ENCODE measurements at regions not wholly inside any gene's neighbourhood (a gene's known extent, or its start where the extent isn't known, plus 50 kb on each side); places are given as distances from the start of the nearest gene placed in this dataset.

DNA sequence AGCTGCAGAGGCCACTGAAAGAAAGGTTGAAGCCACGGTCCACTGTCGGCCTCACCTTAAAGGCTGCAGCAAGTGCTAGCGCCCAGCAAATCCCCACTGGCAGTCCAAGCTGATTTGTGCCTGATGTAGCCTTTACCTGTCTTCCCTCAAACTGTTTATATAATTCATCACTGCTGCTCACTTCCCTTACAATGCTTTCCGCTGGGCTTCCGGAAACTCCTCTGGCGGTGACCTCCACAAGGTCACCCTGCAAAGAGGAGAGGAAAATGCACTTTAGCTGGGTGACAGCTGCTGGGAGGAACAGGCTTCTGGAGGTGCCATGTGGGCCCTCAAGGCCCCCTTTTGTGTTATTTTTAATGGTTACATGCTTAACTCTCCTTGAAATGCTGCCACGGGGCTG lies 126.2 kb downstream of the CMPK2 start:
- Mint-ChIP-seq H3K4me1 (ENCODE audit: low read depth) (no peaks in the 10 kb centered on the region), H3K4me3 (no peak overlapping the region), H3K36me3 (ENCODE audit: insufficient read depth in 2 of 2) (no peaks in the 10 kb centered on the region), H3K27me3 (ENCODE audit: low read depth) (peaks cover 8% of the 10 kb centered on the region), H3K9me3 (no peaks in the 10 kb centered on the region), H3K27ac (no peak overlapping the region)
- ATAC-seq (replicated peaks in 1 of 2), result no peak
- DNase-seq, result no peak

DNA sequence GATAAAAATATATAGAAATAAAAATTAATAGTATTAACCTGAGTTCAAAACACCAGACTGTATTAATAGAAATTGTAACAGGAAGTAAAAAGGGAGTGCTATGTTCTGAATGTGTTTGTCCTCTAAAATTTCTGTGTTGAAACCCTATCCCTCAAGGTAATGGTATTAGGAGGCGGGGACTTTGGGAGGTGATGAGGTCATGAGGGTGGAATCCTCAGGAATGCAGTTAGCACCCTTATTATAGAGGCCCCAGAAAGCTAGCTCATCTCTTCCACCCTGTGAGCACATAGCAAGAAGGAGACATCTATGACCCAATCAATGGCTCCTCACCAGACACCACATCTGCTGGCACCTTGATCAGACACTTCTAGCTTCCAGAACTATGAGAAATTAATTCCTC lies 124.5 kb downstream of the CMPK2 start:
- Mint-ChIP-seq H3K36me3 (ENCODE audit: insufficient read depth in 2 of 2) (no peaks in the 10 kb centered on the region), H3K27me3 (ENCODE audit: low read depth) (peaks cover 23% of the 10 kb centered on the region), H3K4me3 (no peak overlapping the region), H3K9me3 (no peaks in the 10 kb centered on the region), H3K4me1 (ENCODE audit: low read depth) (no peaks in the 10 kb centered on the region), H3K27ac (no peak overlapping the region)
- ATAC-seq (replicated peaks in 1 of 2) (no peak), DNase-seq (no peak)

DNA sequence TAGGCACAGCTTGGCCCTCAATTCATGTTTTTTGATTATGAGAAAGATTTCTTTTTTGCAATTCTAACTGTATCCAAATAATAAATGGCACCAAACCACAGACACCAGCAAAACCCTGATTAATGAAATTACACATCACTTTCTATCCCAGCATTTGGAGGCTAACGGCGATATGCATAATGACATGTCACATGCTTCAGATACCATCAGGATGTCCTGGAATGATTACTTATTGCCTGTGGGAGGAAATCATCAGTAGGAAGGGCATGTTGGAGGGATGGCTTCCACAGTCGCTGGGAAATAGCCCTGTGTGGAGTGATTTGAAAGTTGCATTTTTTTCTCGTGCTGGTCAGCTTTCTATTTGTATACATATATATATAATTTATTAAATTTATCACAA lies 121.7 kb downstream of the CMPK2 start:
- Mint-ChIP-seq H3K4me1 (ENCODE audit: low read depth) (no peaks in the 10 kb centered on the region), H3K36me3 (ENCODE audit: insufficient read depth in 2 of 2) (no peaks in the 10 kb centered on the region), H3K27ac (no peak overlapping the region), H3K4me3 (no peak overlapping the region), H3K27me3 (ENCODE audit: low read depth) (peaks cover 32% of the 10 kb centered on the region), H3K9me3 (no peaks in the 10 kb centered on the region)
- DNase-seq (no peak), ATAC-seq (replicated peaks in 1 of 2) (no peak)

DNA sequence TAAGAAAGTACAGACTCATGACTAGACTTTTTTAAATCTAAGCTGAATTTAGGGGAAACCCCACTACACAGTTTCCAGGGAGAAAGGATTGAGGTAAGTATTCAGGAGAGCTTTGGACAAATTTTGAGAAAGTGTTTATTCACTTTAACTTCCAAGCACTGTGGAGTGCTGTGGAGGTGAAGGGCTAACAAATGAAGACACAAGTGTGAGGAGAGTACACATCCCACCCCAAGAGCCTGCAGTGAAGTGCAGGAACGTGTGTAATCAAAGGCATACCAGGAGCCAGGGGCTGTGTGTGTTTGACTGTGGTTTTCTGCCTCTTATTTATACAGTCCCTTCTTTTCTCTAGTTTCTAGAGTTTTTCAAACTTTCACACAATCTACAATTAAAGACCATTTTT lies 118.3 kb downstream of the CMPK2 start:
- Mint-ChIP-seq H3K27me3 (ENCODE audit: low read depth) (peaks cover 50% of the 10 kb centered on the region), H3K4me3 (no peak overlapping the region), H3K9me3 (no peaks in the 10 kb centered on the region), H3K36me3 (ENCODE audit: insufficient read depth in 2 of 2) (no peaks in the 10 kb centered on the region), H3K4me1 (ENCODE audit: low read depth) (no peaks in the 10 kb centered on the region), H3K27ac (no peak overlapping the region)
- ATAC-seq (replicated peaks in 1 of 2), result no peak
- no peak for DNase-seq

DNA sequence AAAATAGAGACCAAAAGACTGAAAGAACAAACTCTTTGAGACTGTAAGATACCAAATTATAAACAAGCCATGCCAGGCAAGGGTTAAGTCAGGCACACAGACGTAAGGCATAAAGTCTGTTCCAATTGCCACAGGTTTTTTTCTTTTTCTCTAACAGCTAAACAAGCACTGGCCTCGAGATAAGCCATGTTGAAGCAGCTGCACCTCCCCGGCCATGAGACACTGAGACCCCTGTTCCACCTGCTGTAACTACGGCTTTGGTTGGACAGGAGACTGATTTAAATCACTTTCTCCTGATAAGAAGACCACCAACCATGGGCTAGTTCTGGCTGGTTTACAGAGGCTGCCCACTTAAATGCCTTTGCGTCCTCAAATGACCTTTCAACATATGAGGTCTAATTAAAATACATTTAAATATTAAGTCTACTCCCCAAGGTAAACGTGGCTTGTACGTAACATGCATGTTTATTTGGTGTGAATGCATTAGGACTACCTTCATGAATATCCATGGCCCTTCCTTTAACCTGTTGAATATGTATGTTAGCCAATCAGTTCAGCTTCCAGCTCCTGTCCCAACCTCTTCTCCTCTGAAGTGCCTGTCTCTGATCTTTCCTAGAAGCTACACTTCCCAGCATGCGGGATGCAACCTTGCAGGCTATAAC lies 117.2 kb downstream of the CMPK2 start:
- ATAC-seq (replicated peaks in 1 of 2) (no peak), DNase-seq (no peak)
- no peak overlapping the region for H3K27ac Mint-ChIP-seq
- H3K4me3 Mint-ChIP-seq, result no peak overlapping the region
- peaks cover 43% of the 10 kb centered on the region for H3K27me3 Mint-ChIP-seq (ENCODE audit: low read depth)
- H3K9me3 Mint-ChIP-seq, result no peaks in the 10 kb centered on the region
- no peaks in the 10 kb centered on the region for H3K4me1 Mint-ChIP-seq (ENCODE audit: low read depth)
- no peaks in the 10 kb centered on the region for H3K36me3 Mint-ChIP-seq (ENCODE audit: insufficient read depth in 2 of 2)

DNA sequence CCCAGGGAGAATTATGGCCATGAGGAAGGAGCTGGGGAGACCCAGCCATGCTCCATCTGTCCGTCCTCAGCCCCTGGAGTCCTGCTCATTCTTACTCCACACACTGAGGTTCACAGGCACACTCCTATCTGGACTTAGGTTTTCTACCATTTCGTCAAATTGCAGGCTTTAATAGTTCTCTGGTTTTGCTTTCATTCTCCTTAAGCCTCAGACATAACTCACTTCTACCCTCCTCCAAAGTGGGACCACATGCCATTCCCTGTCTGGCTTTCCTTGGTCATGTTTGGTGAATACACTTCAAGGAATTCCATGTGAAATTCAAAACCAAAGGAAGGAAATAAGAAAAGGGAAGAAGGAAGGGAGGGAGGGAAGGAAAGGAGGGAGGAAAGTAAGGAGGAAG lies 115.7 kb downstream of the CMPK2 start:
- Mint-ChIP-seq H3K4me1 (ENCODE audit: low read depth) (no peaks in the 10 kb centered on the region), H3K9me3 (no peaks in the 10 kb centered on the region), H3K27me3 (ENCODE audit: low read depth) (peaks cover 48% of the 10 kb centered on the region), H3K4me3 (no peak overlapping the region), H3K36me3 (ENCODE audit: insufficient read depth in 2 of 2) (no peaks in the 10 kb centered on the region), H3K27ac (no peak overlapping the region)
- ATAC-seq (replicated peaks in 1 of 2) (no peak), DNase-seq (no peak)

DNA sequence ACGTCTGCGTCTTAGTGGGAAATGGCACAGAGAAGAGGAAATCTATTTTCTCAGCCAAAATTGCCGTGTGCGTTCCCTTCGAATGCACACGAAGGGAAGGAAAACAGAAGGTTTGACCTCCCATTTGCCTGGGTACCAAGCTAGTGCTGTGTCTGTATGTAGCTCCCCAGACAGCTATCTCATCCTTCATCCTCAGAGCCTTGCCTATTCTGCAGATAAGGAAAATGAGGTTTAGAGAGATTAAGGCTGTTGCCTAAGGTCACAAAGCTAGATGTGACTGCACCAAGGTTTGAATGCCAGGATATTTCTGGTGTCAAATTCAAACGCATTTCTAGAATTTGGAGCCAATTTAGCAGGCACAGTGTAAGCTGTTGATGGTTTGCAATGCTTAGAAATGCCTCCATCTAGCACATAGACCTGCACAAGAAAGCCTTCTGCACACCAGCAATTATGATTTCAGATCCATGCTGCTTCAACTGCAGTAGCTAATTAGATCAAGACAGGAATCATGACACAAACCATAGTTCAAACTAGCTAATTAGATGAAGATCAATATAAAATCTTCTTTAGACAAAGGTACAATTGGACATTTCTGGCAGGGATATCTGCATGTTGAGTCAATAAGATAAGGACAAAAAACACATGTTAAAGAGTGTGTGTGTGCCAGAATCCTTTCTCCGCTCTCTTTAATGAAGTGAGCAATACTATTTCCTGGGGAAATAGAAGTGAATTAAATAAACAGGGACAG lies 115.1 kb downstream of the CMPK2 start:
- peaks cover 48% of the 10 kb centered on the region for H3K27me3 Mint-ChIP-seq (ENCODE audit: low read depth)
- H3K4me1 Mint-ChIP-seq (ENCODE audit: low read depth), result no peaks in the 10 kb centered on the region
- DNase-seq (no peak), ATAC-seq (replicated peaks in 1 of 2) (no peak)
- H3K9me3 Mint-ChIP-seq, result no peaks in the 10 kb centered on the region
- H3K27ac Mint-ChIP-seq, result no peak overlapping the region
- H3K36me3 Mint-ChIP-seq (ENCODE audit: insufficient read depth in 2 of 2), result no peaks in the 10 kb centered on the region
- no peak overlapping the region for H3K4me3 Mint-ChIP-seq

DNA sequence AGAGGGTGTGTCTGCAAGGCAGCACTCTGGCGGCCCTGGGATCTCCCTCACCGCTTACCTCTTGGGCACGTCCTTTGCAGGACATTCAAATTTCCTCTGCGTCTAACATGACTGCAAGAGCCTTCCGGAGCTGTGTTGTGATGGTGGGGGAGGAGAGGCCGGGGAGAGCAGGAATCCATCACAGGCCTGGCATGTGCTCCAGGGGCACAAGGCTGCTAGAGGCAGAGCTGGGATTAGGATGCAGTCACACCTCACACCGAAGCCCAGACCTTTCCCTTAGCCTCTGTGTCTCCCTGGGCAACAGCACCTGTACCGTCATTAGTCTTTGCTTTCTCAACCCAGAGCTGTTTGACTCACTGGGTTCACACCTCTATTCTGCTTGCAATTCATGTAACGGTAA lies 111.3 kb downstream of the CMPK2 start:
- ATAC-seq (replicated peaks in 1 of 2) (no peak), DNase-seq (no peak)
- no peaks in the 10 kb centered on the region for H3K9me3 Mint-ChIP-seq
- peaks cover 36% of the 10 kb centered on the region for H3K27me3 Mint-ChIP-seq (ENCODE audit: low read depth)
- H3K36me3 Mint-ChIP-seq (ENCODE audit: insufficient read depth in 2 of 2), result no peaks in the 10 kb centered on the region
- H3K4me1 Mint-ChIP-seq (ENCODE audit: low read depth), result no peaks in the 10 kb centered on the region
- H3K27ac Mint-ChIP-seq, result no peak overlapping the region
- no peak overlapping the region for H3K4me3 Mint-ChIP-seq

DNA sequence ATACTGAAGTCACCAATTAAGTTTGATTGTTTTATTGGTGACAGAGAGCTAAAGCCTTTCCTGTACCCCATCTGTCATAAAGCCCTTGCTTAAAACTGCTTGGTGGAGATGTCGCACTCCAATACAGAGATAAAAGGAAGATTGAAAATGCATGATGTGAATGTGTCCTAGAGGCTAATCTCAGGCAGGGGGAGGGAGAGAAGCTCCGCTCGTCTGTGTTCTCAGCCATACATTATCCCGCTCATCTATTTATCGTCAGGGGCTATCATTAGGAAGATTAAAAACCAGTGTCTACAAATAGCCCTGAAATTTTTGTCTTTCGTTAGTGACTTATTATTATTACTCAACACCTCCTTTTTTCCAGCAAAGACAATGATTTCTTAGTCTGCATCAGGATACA lies 110.3 kb downstream of the CMPK2 start:
- Mint-ChIP-seq H3K27me3 (ENCODE audit: low read depth) (peaks cover 30% of the 10 kb centered on the region), H3K9me3 (no peaks in the 10 kb centered on the region), H3K4me1 (ENCODE audit: low read depth) (no peaks in the 10 kb centered on the region), H3K27ac (no peak overlapping the region), H3K36me3 (ENCODE audit: insufficient read depth in 2 of 2) (no peaks in the 10 kb centered on the region), H3K4me3 (no peak overlapping the region)
- no peak for ATAC-seq (replicated peaks in 1 of 2)
- DNase-seq, result no peak

DNA sequence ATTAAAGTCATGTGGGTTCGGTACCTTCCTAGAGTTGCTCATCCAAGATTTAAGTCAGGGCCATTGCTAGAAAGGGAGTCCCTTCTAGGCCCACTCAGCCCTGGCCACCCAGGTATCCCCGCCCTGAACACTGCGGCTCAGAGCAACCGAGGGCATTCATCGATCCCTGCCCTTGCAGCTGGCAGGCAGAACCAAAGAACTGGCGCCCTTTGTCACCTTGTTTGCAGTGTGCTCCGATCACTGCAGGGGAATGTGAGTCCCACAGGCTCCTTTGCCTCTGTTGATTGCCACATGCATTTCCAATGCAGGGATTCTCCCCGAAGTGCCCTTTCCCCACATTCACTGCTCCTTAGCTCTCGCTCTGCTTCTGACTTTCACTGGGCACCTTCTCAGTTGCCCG lies 108.5 kb downstream of the CMPK2 start:
- H3K4me3 Mint-ChIP-seq, result no peak overlapping the region
- no peak overlapping the region for H3K27ac Mint-ChIP-seq
- ATAC-seq (replicated peaks in 1 of 2) (no peak), DNase-seq (no peak)
- H3K4me1 Mint-ChIP-seq (ENCODE audit: low read depth), result no peaks in the 10 kb centered on the region
- H3K36me3 Mint-ChIP-seq (ENCODE audit: insufficient read depth in 2 of 2), result no peaks in the 10 kb centered on the region
- no peaks in the 10 kb centered on the region for H3K9me3 Mint-ChIP-seq
- H3K27me3 Mint-ChIP-seq (ENCODE audit: low read depth), result peaks cover 21% of the 10 kb centered on the region

DNA sequence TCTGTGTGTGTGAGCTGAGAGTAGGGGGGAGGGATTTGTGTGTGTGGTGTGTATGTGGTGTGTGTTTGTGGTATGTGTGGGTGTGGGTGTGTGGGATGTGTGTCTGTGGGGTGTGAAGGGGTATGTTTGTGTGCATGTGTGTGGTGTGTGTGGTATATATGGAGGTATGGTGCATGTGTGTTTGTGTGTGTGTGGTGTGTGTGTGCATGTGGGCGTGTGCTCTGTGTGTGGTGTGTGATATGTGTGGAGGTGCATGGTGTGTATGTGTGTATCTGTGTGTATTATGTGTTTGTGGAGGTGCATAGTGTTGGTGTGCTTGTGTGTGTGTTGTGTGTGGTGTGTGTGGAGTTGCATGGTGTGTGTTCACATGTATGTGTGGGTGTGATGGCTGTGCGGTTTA lies 106.0 kb downstream of the CMPK2 start:
- no peaks in the 10 kb centered on the region for H3K9me3 Mint-ChIP-seq
- H3K4me1 Mint-ChIP-seq (ENCODE audit: low read depth), result no peaks in the 10 kb centered on the region
- H3K36me3 Mint-ChIP-seq (ENCODE audit: insufficient read depth in 2 of 2), result no peaks in the 10 kb centered on the region
- DNase-seq, result no peak
- no peak for ATAC-seq (replicated peaks in 1 of 2)
- no peak overlapping the region for H3K4me3 Mint-ChIP-seq
- H3K27me3 Mint-ChIP-seq (ENCODE audit: low read depth), result peaks cover 14% of the 10 kb centered on the region
- H3K27ac Mint-ChIP-seq, result no peak overlapping the region

DNA sequence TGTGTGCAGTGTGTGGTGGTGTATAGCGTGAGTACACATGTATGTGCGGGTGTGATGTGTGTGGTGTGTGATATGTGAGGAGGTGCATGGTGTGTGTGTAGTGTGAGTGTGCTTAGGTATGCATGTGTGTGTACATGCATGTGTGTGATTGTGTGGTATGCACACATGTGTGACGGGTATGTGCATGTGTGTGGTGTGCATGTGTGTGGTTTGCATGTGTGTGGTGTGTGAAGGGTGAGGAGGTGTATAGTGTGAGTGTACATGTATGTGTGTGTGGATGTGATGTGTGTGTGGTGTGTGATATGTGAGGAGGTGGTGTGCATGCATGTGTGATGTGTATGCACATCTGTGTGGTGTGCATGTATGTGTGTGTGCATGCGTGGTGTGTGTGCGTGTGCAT lies 105.6 kb downstream of the CMPK2 start:
- no peak for ATAC-seq (replicated peaks in 1 of 2)
- H3K36me3 Mint-ChIP-seq (ENCODE audit: insufficient read depth in 2 of 2), result no peaks in the 10 kb centered on the region

DNA sequence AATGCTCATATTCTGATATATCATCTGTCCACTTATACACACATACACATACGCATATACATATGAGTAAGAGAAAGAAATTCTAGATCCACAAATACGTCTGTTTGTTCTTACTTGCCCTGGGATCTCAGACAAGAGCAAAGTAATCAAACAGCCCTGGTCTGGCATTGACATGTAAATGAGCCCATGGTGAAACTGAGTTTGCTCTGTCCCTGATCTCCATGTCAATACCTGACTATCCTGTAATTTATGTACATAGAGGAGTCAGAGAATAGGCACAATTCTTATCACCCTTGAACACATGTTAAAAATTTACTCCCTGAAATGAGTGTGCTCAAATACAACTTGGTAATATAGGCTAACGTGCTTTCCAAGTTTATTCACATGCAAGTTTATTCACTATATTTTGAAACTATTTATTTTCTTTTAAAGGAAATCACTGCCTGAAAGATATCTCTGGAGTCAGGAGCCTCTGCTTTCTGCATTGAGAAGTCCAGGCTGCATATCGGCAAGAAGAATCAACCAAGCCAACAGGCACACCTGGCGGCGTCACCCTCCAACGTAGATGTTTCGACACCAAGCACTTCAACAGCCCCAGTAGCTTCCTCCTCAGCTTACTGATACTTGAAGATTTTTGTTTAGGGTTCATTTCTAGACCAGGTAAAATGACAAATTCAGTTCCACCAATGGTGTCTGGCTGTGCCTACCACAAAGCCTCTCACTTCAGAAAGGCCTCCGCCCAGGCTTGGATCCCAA lies 100.6 kb downstream of the CMPK2 start:
- Mint-ChIP-seq H3K9me3 (no peaks in the 10 kb centered on the region), H3K36me3 (ENCODE audit: insufficient read depth in 2 of 2) (no peaks in the 10 kb centered on the region), H3K27ac (no peak overlapping the region), H3K27me3 (ENCODE audit: low read depth) (no peaks in the 10 kb centered on the region), H3K4me1 (ENCODE audit: low read depth) (no peaks in the 10 kb centered on the region), H3K4me3 (no peak overlapping the region)
- ATAC-seq (replicated peaks in 1 of 2) (no peak), DNase-seq (no peak)

More for the DNA sequence above, 105.6 kb downstream of the CMPK2 start:
- Mint-ChIP-seq H3K27ac (no peak overlapping the region), H3K9me3 (no peaks in the 10 kb centered on the region), H3K4me1 (ENCODE audit: low read depth) (no peaks in the 10 kb centered on the region), H3K4me3 (no peak overlapping the region), H3K27me3 (ENCODE audit: low read depth) (peaks cover 12% of the 10 kb centered on the region)
- no peak for DNase-seq
